H1 (cell line): ENCODE measurements at regions not wholly inside any gene's neighbourhood (a gene's known extent, or its start where the extent isn't known, plus 50 kb on each side); places are given as distances from the start of the nearest gene placed in this dataset.

Source experiments
- CTCF ChIA-PET: fragments of 300-600 bp; sonication (Branson Sonifier 250); formaldehyde crosslinking; loops from one replicate; lab custom pipeline; 2021; ENCODE audit not compliant: partially characterized antibody; lab: Charles Lee
- POLR2A ChIA-PET: fragments of 300-600 bp; sonication (Branson Sonifier 250); formaldehyde crosslinking; loops from one replicate; lab custom pipeline; 2021; ENCODE audit warnings: inconsistent platforms; ENCODE audit not compliant: partially characterized antibody; lab: Charles Lee
- DNase-seq, 2 experiments: peaks; one replicate each; pipeline versions ENCODE4 v3.0.0 to v3.0.0-alpha.2; 2010 to 2022; ENCODE audit warnings: low spot score in 2 of 2, low read depth in 1 of 2, mixed read lengths in 1 of 2
- FAIRE-seq: peaks from 2 replicates; lab custom pipeline; 2011; peaks lifted over from hg19 to GRCh38; lab: Jason Lieb, UNC
- H2AFZ ChIP-seq: 2 replicates; pipeline ENCODE4 v1.8.1; 2012; ENCODE audit warnings: low read length, inconsistent platforms
- H2AK5ac ChIP-seq: 2 replicates; pipeline ENCODE4 v1.6.1; 2013; ENCODE audit warnings: low read depth, low read length
- H2BK120ac ChIP-seq: replicated peaks from 2 replicates; pipeline ENCODE3; 2013; ENCODE audit warnings: low read depth, low read length, inconsistent platforms
- H2BK12ac ChIP-seq: 2 replicates; pipeline ENCODE4 v1.6.1; 2013; ENCODE audit warnings: low read depth, low read length
- H2BK15ac ChIP-seq: 2 replicates; pipeline ENCODE4 v1.6.1; 2013; ENCODE audit warnings: low read length
- H2BK20ac ChIP-seq: 2 replicates; pipeline ENCODE4 v1.6.1; 2013; ENCODE audit warnings: low read length
- H2BK5ac ChIP-seq: 2 replicates; pipeline ENCODE4 v1.6.1; 2013; ENCODE audit warnings: low read depth, low read length
- H3K14ac ChIP-seq: 2 replicates; pipeline ENCODE4 v1.6.1; 2013; ENCODE audit warnings: inconsistent platforms; ENCODE audit not compliant: insufficient read length
- H3K18ac ChIP-seq: 2 replicates; pipeline ENCODE4 v1.6.1; 2013; ENCODE audit warnings: low read length; ENCODE audit errors: extremely low read depth
- H3K23ac ChIP-seq: 2 replicates; pipeline ENCODE4 v1.6.1; 2013; ENCODE audit warnings: inconsistent platforms; ENCODE audit not compliant: insufficient read length
- H3K23me2 ChIP-seq: 2 replicates; pipeline ENCODE4 v1.6.1; 2013; ENCODE audit warnings: low read depth, low read length
- H3K27ac ChIP-seq: 2 replicates; pipeline ENCODE4 v1.6.1; 2011; ENCODE audit warnings: low read depth, low read length, inconsistent platforms
- H3K27me3 ChIP-seq, 4 experiments: replicated peaks in 1 of 4; 1 replicate in 1 of 4; 2 replicates in 3 of 4; pipeline versions ENCODE4 v1.6.1 to v1.8.1; 2011 to 2013; ENCODE audit warnings: low read length in 3 of 4, mild to moderate bottlenecking in 3 of 4, inconsistent platforms in 2 of 4, mixed read lengths in 2 of 4, moderate library complexity in 1 of 4; ENCODE audit not compliant: control insufficient read depth in 3 of 4, insufficient read depth in 3 of 4; ENCODE audit errors: extremely low read depth in 1 of 4
- H3K36me3 ChIP-seq, 4 experiments: 2 replicates each; pipeline versions ENCODE4 v1.6.1 to v1.8.1; 2011 to 2013; ENCODE audit warnings: mild to moderate bottlenecking in 4 of 4, low read length in 3 of 4, moderate library complexity in 2 of 4, control low read depth in 1 of 4, inconsistent platforms in 1 of 4; ENCODE audit not compliant: insufficient read depth in 4 of 4, control insufficient read depth in 2 of 4
- H3K4ac ChIP-seq: replicated peaks from 2 replicates; pipeline ENCODE3; 2013; ENCODE audit warnings: low read length, low read depth, mixed read lengths, inconsistent platforms; ENCODE audit not compliant: insufficient read length
- H3K4me1 ChIP-seq, 4 experiments: replicated peaks in 1 of 4; 1 replicate in 1 of 4; 2 replicates in 3 of 4; pipeline versions ENCODE4 v1.6.1 to v1.8.1; 2011 to 2013; ENCODE audit warnings: low read length in 3 of 4, inconsistent platforms in 2 of 4, mixed read lengths in 1 of 4; ENCODE audit not compliant: insufficient read depth in 4 of 4, control insufficient read depth in 3 of 4
- H3K4me2 ChIP-seq, 2 experiments: 2 replicates each; pipeline versions ENCODE4 v1.6.1 to v1.8.1; 2011 to 2013; ENCODE audit warnings: low read depth in 2 of 2, low read length in 2 of 2, control low read depth in 1 of 2, inconsistent platforms in 1 of 2, mild to moderate bottlenecking in 1 of 2; ENCODE audit not compliant: insufficient read depth in 1 of 2
- H3K4me3 ChIP-seq, 4 experiments: fragments of 200-600, 300-600 bp in 1 of 4; sonication (generic), shearing (Covaris generic), sonication (Bioruptor Twin) in 1 of 4; 2 replicates each; pipeline versions ENCODE4 v1.5.1 to v1.8.1; 2011 to 2016; ENCODE audit warnings: low read length in 4 of 4, low read depth in 3 of 4, control low read depth in 2 of 4, inconsistent platforms in 2 of 4, mild to moderate bottlenecking in 2 of 4, mixed read lengths in 1 of 4, moderate library complexity in 1 of 4; ENCODE audit not compliant: insufficient read depth in 2 of 4; ENCODE audit errors: extremely low read depth in 1 of 4
- H3K56ac ChIP-seq: replicated peaks from 2 replicates; pipeline ENCODE3; 2013; ENCODE audit warnings: low read depth, mild to moderate bottlenecking, mixed read lengths, low read length, inconsistent platforms; ENCODE audit not compliant: insufficient read length
- H3K79me1 ChIP-seq: 2 replicates; pipeline ENCODE4 v1.6.1; 2013; ENCODE audit warnings: low read depth, low read length, control low read depth
- H3K79me2 ChIP-seq, 2 experiments: 2 replicates each; pipeline versions ENCODE4 v1.6.1 to v1.8.1; 2012 to 2013; ENCODE audit warnings: low read length in 2 of 2, mild to moderate bottlenecking in 2 of 2, inconsistent platforms in 1 of 2; ENCODE audit not compliant: insufficient read depth in 2 of 2, control insufficient read depth in 1 of 2
- H3K9ac ChIP-seq, 4 experiments: replicated peaks in 1 of 4; 1 replicate in 1 of 4; 2 replicates in 3 of 4; pipeline versions ENCODE4 v1.6.1 to v1.8.1; 2011 to 2013; ENCODE audit warnings: low read depth in 3 of 4, low read length in 3 of 4, control low read depth in 2 of 4, mild to moderate bottlenecking in 2 of 4, moderate library complexity in 2 of 4, inconsistent platforms in 1 of 4; ENCODE audit errors: extremely low read depth in 1 of 4
- H3K9me3 ChIP-seq, 2 experiments: 2 replicates each; pipeline versions ENCODE4 v1.6.1 to v1.8.1; 2012 to 2013; ENCODE audit warnings: mild to moderate bottlenecking in 2 of 2, moderate library complexity in 2 of 2, control low read depth in 1 of 2, inconsistent platforms in 1 of 2, low read depth in 1 of 2, low read length in 1 of 2, mixed read lengths in 1 of 2; ENCODE audit not compliant: insufficient read depth in 2 of 2
- H4K20me1 ChIP-seq, 2 experiments: replicated peaks in 1 of 2; 2 replicates each; pipeline versions ENCODE3 to v1.8.1; 2011 to 2013; ENCODE audit warnings: inconsistent platforms in 2 of 2, low read length in 2 of 2, mild to moderate bottlenecking in 1 of 2; ENCODE audit not compliant: insufficient read depth in 2 of 2, control insufficient read depth in 1 of 2
- H4K5ac ChIP-seq: 2 replicates; pipeline ENCODE4 v1.6.1; 2013; ENCODE audit warnings: low read length, low read depth, mixed read lengths, inconsistent platforms; ENCODE audit not compliant: insufficient read length
- H4K8ac ChIP-seq: 2 replicates; pipeline ENCODE4 v1.8.0; 2013; ENCODE audit warnings: mild to moderate bottlenecking, moderate library complexity, low read length, inconsistent platforms; ENCODE audit not compliant: insufficient read depth; ENCODE audit errors: extremely low read depth
- H4K91ac ChIP-seq: replicated peaks from 2 replicates; pipeline ENCODE3; 2013; ENCODE audit warnings: low read length, mixed read lengths, inconsistent platforms; ENCODE audit not compliant: insufficient read length
- ATF3 ChIP-seq: IDR thresholded peaks from 2 replicates; pipeline ENCODE4 v1.6.1; 2011; ENCODE audit warnings: low read depth, mild to moderate bottlenecking, low read length; ENCODE audit not compliant: insufficient read depth
- TAF7 ChIP-seq: optimal IDR thresholded peaks from 2 replicates; pipeline ENCODE3; 2011; ENCODE audit warnings: low read depth, mild to moderate bottlenecking, inconsistent platforms, low read length, moderate library complexity, borderline replicate concordance
- YY1 ChIP-seq: IDR thresholded peaks from 2 replicates; pipeline ENCODE4 v1.6.1; 2011; ENCODE audit warnings: low read depth, mild to moderate bottlenecking, low read length
- WGBS, 2 experiments: shearing (Covaris generic) in 1 of 2; methylation state at CpG; one replicate each; pipeline versions ENCODE4 v1.1.6 to v1.1.7; 2013 to 2015; ENCODE audit warnings: low lambda C conversion rate in 2 of 2, mixed read lengths in 2 of 2, inconsistent platforms in 1 of 2, low coverage in 1 of 2, missing lambda C conversion rate in 1 of 2; ENCODE audit not compliant: insufficient replicate concordance in 2 of 2, insufficient coverage in 1 of 2, insufficient read length in 1 of 2; ENCODE audit errors: extremely low coverage in 1 of 2, missing lambda C conversion rate in 1 of 2; 5-methylcytosine and 5-hydroxymethylcytosine counted together

GRCh38 chr5:104840284-104840683 lies 1277.7 kb upstream of the NUDT12 start:
- POLR2A ChIA-PET, result no interaction called here
- Histone ChIP-seq H3K4me3 (no peak overlapping the region; a peak in 1 of 8 replicates), H4K91ac (no peak overlapping the region), H3K36me3 (no peaks in the 10 kb centered on the region), H2BK20ac (no peak overlapping the region), H3K9me3 (no peaks in the 10 kb centered on the region), H2AFZ (no peak overlapping the region), H2BK12ac (no peak overlapping the region), H3K14ac (no peak overlapping the region), H3K4ac (no peak overlapping the region), H3K23ac (no peak overlapping the region), H2BK120ac (no peak overlapping the region), H3K79me1 (no peaks in the 10 kb centered on the region), H3K27me3 (no peaks in the 10 kb centered on the region), H3K4me2 (no peak overlapping the region), H4K5ac (no peak overlapping the region), H3K9ac (no peak overlapping the region), H3K27ac (no peak overlapping the region), H2BK5ac (no peak overlapping the region), H4K20me1 (no peaks in the 10 kb centered on the region), H2BK15ac (no peak overlapping the region), H3K56ac (no peak overlapping the region), H3K79me2 (no peaks in the 10 kb centered on the region), H3K18ac (no peak overlapping the region), H2AK5ac (no peak overlapping the region), H3K23me2 (no peaks in the 10 kb centered on the region), H3K4me1 (peaks cover 0 to 17% (median 0%) of the 10 kb centered on the region in 4 experiments; a peak in 1 of 7 replicates)
- DNase-seq (no peak), FAIRE-seq (no peak)
- WGBS, 2 experiments, result 26% methylated on average over 1 of the region's 1 CpG; no CpG with 5 or more reads in 1 of the 2 experiments
- CTCF ChIA-PET, result interaction anchor here (0.7 to 2.0 kb wide), 2 partner anchors 40 to 204 kb away, joined by 3 to 7 read pairs; no protein-coding TSS in a partner anchor
- no peak for TF ChIP-seq ATF3
- TF ChIP-seq YY1, result no peak
- TF ChIP-seq TAF7, result no peak
- TF ChIP-seq, all 59 proteins: peak for 0
- no peak overlapping the region for H4K8ac ChIP-seq
